Activated CD8-positive, alpha-beta memory T cell treated with anti-CD3 and anti-CD28 coated beads for 24 hours (primary cell): ENCODE measurements at regions not wholly inside any gene's neighbourhood (a gene's known extent, or its start where the extent isn't known, plus 50 kb on each side); places are given as distances from the start of the nearest gene placed in this dataset.

ENCODE experiments used
- DNase-seq: peaks from one replicate; pipeline ENCODE4 v3.0.0-alpha.2; 2020

GRCh38 chr1:187326557-187326956 lies 497.8 kb downstream of the PLA2G4A start:
- no peak for DNase-seq

- no peak for DNase-seq
Measured at GRCh38 chr1:187336441-187337168, 507.9 kb downstream of the PLA2G4A start.

GRCh38 chr1:187338762-187339412 lies 510.1 kb downstream of the PLA2G4A start:
- DNase-seq: no peak

GRCh38 chr1:187342495-187342894 lies 513.7 kb downstream of the PLA2G4A start:
- no peak for DNase-seq

- no peak for DNase-seq
Measured at GRCh38 chr1:187374082-187374481, 545.3 kb downstream of the PLA2G4A start.

- DNase-seq: no peak
Measured at GRCh38 chr1:187374742-187375141, 546.0 kb downstream of the PLA2G4A start.

GRCh38 chr1:187383366-187383765 lies 554.6 kb downstream of the PLA2G4A start:
- no peak for DNase-seq

- DNase-seq: no peak
Measured at GRCh38 chr1:187384504-187384903, 555.8 kb downstream of the PLA2G4A start.

- no peak for DNase-seq
Measured at GRCh38 chr1:187390215-187390818, 561.6 kb downstream of the PLA2G4A start.

- DNase-seq: no peak
Measured at GRCh38 chr1:187396226-187396625, 567.5 kb downstream of the PLA2G4A start.

- no peak for DNase-seq
Measured at GRCh38 chr1:187396929-187397796, 568.4 kb downstream of the PLA2G4A start.

- no peak for DNase-seq
Measured at GRCh38 chr1:187408212-187409004, 579.7 kb downstream of the PLA2G4A start.

- DNase-seq: no peak
Measured at GRCh38 chr1:187409341-187409740, 580.6 kb downstream of the PLA2G4A start.

GRCh38 chr1:187411118-187411517 lies 582.4 kb downstream of the PLA2G4A start:
- DNase-seq: no peak

GRCh38 chr1:187413405-187414169 lies 584.8 kb downstream of the PLA2G4A start:
- no peak for DNase-seq

GRCh38 chr1:187415065-187415464 lies 586.3 kb downstream of the PLA2G4A start:
- DNase-seq: no peak

- DNase-seq: no peak
Measured at GRCh38 chr1:187417520-187417919, 588.8 kb downstream of the PLA2G4A start.

GRCh38 chr1:187433598-187433997 lies 604.8 kb downstream of the PLA2G4A start:
- no peak for DNase-seq

GRCh38 chr1:187442603-187443002 lies 613.9 kb downstream of the PLA2G4A start:
- DNase-seq: no peak

GRCh38 chr1:187443939-187444338 lies 615.2 kb downstream of the PLA2G4A start:
- DNase-seq: no peak

- no peak for DNase-seq
Measured at GRCh38 chr1:187445066-187445465, 616.3 kb downstream of the PLA2G4A start.

GRCh38 chr1:187451238-187451637 lies 622.5 kb downstream of the PLA2G4A start:
- no peak for DNase-seq
